Gastrocnemius medialis (tissue), 4 donors: ENCODE measurements at regions not wholly inside any gene's neighbourhood (a gene's known extent, or its start where the extent isn't known, plus 50 kb on each side); places are given as distances from the start of the nearest gene placed in this dataset.

ENCODE experiments used
- ATAC-seq, 2 donors: fragments of 150-250 bp; one replicate each; pipeline ENCODE4 v1.9.1; 2016
- DNase-seq, 2 donors: peaks; one replicate each; pipeline ENCODE4 v3.0.0-alpha.2; 2019
- H3K27ac ChIP-seq, 4 donors: fragments of 200-600 bp; sonication (generic); 1 replicate in 1 of 4; 2 replicates in 3 of 4; pipeline ENCODE4 v1.5.1; 2016 to 2018; ENCODE audit warnings: mild to moderate bottlenecking in 2 of 4, moderate library complexity in 1 of 4
- H3K27me3 ChIP-seq, 3 donors: fragments of 200-600 bp; sonication (generic) in 2 of 3; 1 replicate in 1 of 3; 2 replicates in 2 of 3; pipeline versions ENCODE4 v1.5.1 to v1.6.0; 2016 to 2019; ENCODE audit warnings: mild to moderate bottlenecking in 1 of 3, moderate library complexity in 1 of 3
- H3K36me3 ChIP-seq, 2 donors: fragments of 200-600 bp; sonication (generic) in 1 of 2; one replicate each; pipeline ENCODE4 v1.5.1; 2017 to 2018
- H3K4me1 ChIP-seq, 2 donors: fragments of 200-600 bp; sonication (generic) in 1 of 2; one replicate each; pipeline ENCODE4 v1.5.1; 2016 to 2017; ENCODE audit warnings: mild to moderate bottlenecking in 2 of 2
- H3K4me3 ChIP-seq, 4 donors: fragments of 200-600 bp; sonication (generic) in 3 of 4; 1 replicate in 1 of 4; 2 replicates in 3 of 4; pipeline ENCODE4 v1.5.1; 2016 to 2019; ENCODE audit warnings: mild to moderate bottlenecking in 2 of 4
- H3K9me3 ChIP-seq, 3 donors: fragments of 200-600 bp; sonication (generic) in 2 of 3; 1 replicate in 1 of 3; 2 replicates in 2 of 3; pipeline ENCODE4 v1.5.1; 2016 to 2019
- CTCF ChIP-seq, 5 experiments: fragments of 450-650 bp in 3 of 5; fragments of 200-600 bp in 2 of 5; sonication (generic) in 2 of 5; IDR thresholded peaks in 4 of 5; conservative IDR thresholded peaks in 1 of 5; 1 replicate in 4 of 5; 2 replicates in 1 of 5; pipeline ENCODE4 v1.5.1; 2016 to 2019; ENCODE audit warnings: antibody characterized with exemption in 5 of 5, mild to moderate bottlenecking in 3 of 5, moderate library complexity in 3 of 5
- POLR2A ChIP-seq, 2 donors: fragments of 450-650 bp; IDR thresholded peaks; one replicate each; pipeline ENCODE4 v1.6.1; 2017; ENCODE audit warnings: antibody characterized with exemption in 2 of 2, mild to moderate bottlenecking in 2 of 2, moderate library complexity in 2 of 2
- in situ Hi-C, 4 donors: fragments of 200-750 bp; cut with MboI; loops; one replicate each; pipeline versions ENCODE4 v1.15.0 to v1.8.0; 2017; ENCODE audit warnings: low sequenced_read_pairs in 4 of 4
- intact Hi-C: fragments of 100-400 bp; cut with DNase I; formaldehyde crosslinking; loops from one replicate; pipeline ENCODE4 v1.15.1; 2023; ENCODE audit warnings: low total_unique reads

GRCh38 chr21:24045775-24046215, 1561.5 kb downstream of the MRPL39 start:
- Histone ChIP-seq H3K27me3 (no peaks in the 10 kb centered on the region), H3K4me3 (no peak overlapping the region), H3K27ac (no peak overlapping the region), H3K4me1 (no peaks in the 10 kb centered on the region), H3K9me3 (no peaks in the 10 kb centered on the region), H3K36me3 (no peaks in the 10 kb centered on the region)
- intact Hi-C loops (no loop called here), in situ Hi-C loops (no loop called here)
- ATAC-seq (peak; percentile 53 to 60), DNase-seq (peak in 1 of 2 donors; percentile 39)
- TF ChIP-seq POLR2A (IDR thresholded peaks at IDR 0.05) (no peak), CTCF (IDR thresholded peaks at IDR 0.05 in 4 of 5, conservative IDR thresholded peaks at IDR 0.05 in 1 of 5) (peak in 1 of 5 experiments; percentile 18)

DNA sequence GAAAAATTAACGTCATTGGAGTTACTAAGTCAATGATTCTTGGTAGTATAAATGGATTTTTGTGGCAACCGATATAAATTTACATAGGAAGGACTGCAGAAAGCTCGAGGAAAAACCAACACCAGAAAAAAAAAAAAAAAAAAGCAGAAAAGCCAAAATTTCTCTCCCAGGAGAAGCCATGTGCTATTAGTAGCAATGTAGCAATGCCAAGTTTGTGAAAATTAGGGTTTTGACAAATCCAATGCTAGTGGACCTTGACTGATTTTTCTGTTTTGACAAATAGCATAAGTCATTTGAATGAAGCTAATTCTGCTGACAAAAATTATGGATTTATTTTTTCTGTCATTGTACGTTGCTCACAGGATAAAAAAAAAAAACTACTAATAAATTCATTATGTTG, 1561.9 kb downstream of the MRPL39 start:
- DNase-seq, result no peak
- no peaks in the 10 kb centered on the region for H3K4me1 ChIP-seq
- H3K27me3 ChIP-seq, result no peaks in the 10 kb centered on the region
- in situ Hi-C loops, result no loop called here
- no peak overlapping the region for H3K27ac ChIP-seq
- intact Hi-C loops, result no loop called here
- ATAC-seq, result no peak
- H3K4me3 ChIP-seq, result no peak overlapping the region
- TF ChIP-seq CTCF (IDR thresholded peaks at IDR 0.05 in 4 of 5, conservative IDR thresholded peaks at IDR 0.05 in 1 of 5) (no peak), POLR2A (IDR thresholded peaks at IDR 0.05) (no peak)
- no peaks in the 10 kb centered on the region for H3K9me3 ChIP-seq
- no peaks in the 10 kb centered on the region for H3K36me3 ChIP-seq

GRCh38 chr21:24042687-24043086, 1564.6 kb downstream of the MRPL39 start:
- in situ Hi-C loops, result no loop called here
- intact Hi-C loops, result no loop called here
- H3K4me3 ChIP-seq, result no peak overlapping the region
- H3K36me3 ChIP-seq, result no peaks in the 10 kb centered on the region
- H3K27ac ChIP-seq, result no peak overlapping the region
- H3K27me3 ChIP-seq, result no peaks in the 10 kb centered on the region
- TF ChIP-seq CTCF (IDR thresholded peaks at IDR 0.05 in 4 of 5, conservative IDR thresholded peaks at IDR 0.05 in 1 of 5) (no peak), POLR2A (IDR thresholded peaks at IDR 0.05) (no peak)
- no peak for DNase-seq
- ATAC-seq, result no peak
- H3K9me3 ChIP-seq, result no peaks in the 10 kb centered on the region
- no peaks in the 10 kb centered on the region for H3K4me1 ChIP-seq

- DNase-seq, result no peak
- in situ Hi-C loops (no loop called here), intact Hi-C loops (no loop called here)
- Histone ChIP-seq H3K4me3 (no peak overlapping the region), H3K27ac (no peak overlapping the region), H3K9me3 (no peaks in the 10 kb centered on the region), H3K4me1 (no peaks in the 10 kb centered on the region), H3K27me3 (no peaks in the 10 kb centered on the region), H3K36me3 (no peaks in the 10 kb centered on the region)
- TF ChIP-seq POLR2A (IDR thresholded peaks at IDR 0.05) (no peak), CTCF (IDR thresholded peaks at IDR 0.05 in 4 of 5, conservative IDR thresholded peaks at IDR 0.05 in 1 of 5) (no peak)
- ATAC-seq, result no peak
Observed at GRCh38 chr21:24032709-24033232, 1574.5 kb downstream of the MRPL39 start.

- H3K27me3 ChIP-seq, result no peaks in the 10 kb centered on the region
- in situ Hi-C loops, result no loop called here
- no peaks in the 10 kb centered on the region for H3K9me3 ChIP-seq
- H3K4me3 ChIP-seq, result no peak overlapping the region
- ATAC-seq (no peak), DNase-seq (no peak)
- no peaks in the 10 kb centered on the region for H3K4me1 ChIP-seq
- TF ChIP-seq POLR2A (IDR thresholded peaks at IDR 0.05) (no peak), CTCF (IDR thresholded peaks at IDR 0.05 in 4 of 5, conservative IDR thresholded peaks at IDR 0.05 in 1 of 5) (no peak)
- intact Hi-C loops, result no loop called here
- no peaks in the 10 kb centered on the region for H3K36me3 ChIP-seq
- no peak overlapping the region for H3K27ac ChIP-seq
Observed at GRCh38 chr21:24027396-24027795, 1579.9 kb downstream of the MRPL39 start.
